K562 (cell line): ENCODE measurements at regions not wholly inside any gene's neighbourhood (a gene's known extent, or its start where the extent isn't known, plus 50 kb on each side); places are given as distances from the start of the nearest gene placed in this dataset.

ENCODE experiments used
- CHD4 ChIP-seq: fragments of 200-600 bp; sonication (generic); IDR thresholded peaks from 3 replicates; pipeline ENCODE4 v1.6.1; 2012; ENCODE audit warnings: low read depth, mild to moderate bottlenecking, mixed read lengths, low read length, inconsistent platforms; ENCODE audit not compliant: insufficient read depth, insufficient replicate concordance, poor library complexity, severe bottlenecking
- CTCF ChIP-seq, 3 experiments: IDR thresholded peaks in 2 of 3; conservative IDR thresholded peaks in 1 of 3; 2 replicates each; pipeline ENCODE4 v1.5.1; 2011 to 2012; ENCODE audit warnings: low read length in 3 of 3, mild to moderate bottlenecking in 3 of 3, control low read depth in 2 of 3, improper control_type of control experiment in 1 of 3, inconsistent platforms in 1 of 3, low read depth in 1 of 3, mixed read lengths in 1 of 3, moderate library complexity in 1 of 3; ENCODE audit not compliant: insufficient read depth in 2 of 3
- EZH2 ChIP-seq: IDR thresholded peaks from 2 replicates; pipeline ENCODE4 v1.6.1; 2012; ENCODE audit warnings: low read depth, mild to moderate bottlenecking, inconsistent platforms, low read length, borderline replicate concordance
- GTF2E2 ChIP-seq: fragments of 200-800 bp; sonication (Bioruptor generic); IDR thresholded peaks from 2 replicates; pipeline ENCODE4 v1.6.1; 2016; ENCODE audit warnings: missing genetic modification characterization, missing compliant biosample characterization
- NBN ChIP-seq: fragments of 450-650 bp; IDR thresholded peaks from 2 replicates; pipeline ENCODE4 v1.6.1; 2016; ENCODE audit warnings: low read depth, mild to moderate bottlenecking
- POLR2A ChIP-seq: fragments of 450-650 bp; conservative IDR thresholded peaks from 2 replicates; pipeline ENCODE4 v1.6.1; 2016
- ZNF639 ChIP-seq, 2 experiments: fragments of 200-800 bp in 1 of 2; sonication (Bioruptor generic) in 1 of 2; sonication (generic) in 1 of 2; formaldehyde crosslinking in 1 of 2; IDR thresholded peaks in 1 of 2; conservative IDR thresholded peaks in 1 of 2; 2 replicates each; pipeline versions ENCODE4 v1.5.0 to v1.6.1; 2016 to 2020; ENCODE audit warnings: missing compliant biosample characterization in 1 of 2, missing genetic modification characterization in 1 of 2, missing genetic modification reagents in 1 of 2

GRCh38 chr2:194380011-194380410 is 1277.0 kb upstream of the SLC39A10 start:
- no peak for TF ChIP-seq CTCF (IDR thresholded peaks at IDR 0.05 in 2 of 3, conservative IDR thresholded peaks at IDR 0.05 in 1 of 3; ENCODE audit: insufficient read depth in 2 of 3, low read depth in 1 of 3, low read length in 3 of 3)
- no peak for TF ChIP-seq EZH2
- TF ChIP-seq GTF2E2 (tag): no peak
- no peak for TF ChIP-seq ZNF639 (CRISPR knock-in tag; conservative IDR thresholded peaks at IDR 0.05 in 1 of 2, IDR thresholded peaks at IDR 0.05 in 1 of 2)
- no peak for TF ChIP-seq NBN
- no peak for TF ChIP-seq POLR2A
- no peak for TF ChIP-seq CHD4
